ENCODE measurements at regions not wholly inside any gene's neighbourhood (a gene's known extent, or its start where the extent isn't known, plus 50 kb on each side); places are given as distances from the start of the nearest gene placed in this dataset.

DNA sequence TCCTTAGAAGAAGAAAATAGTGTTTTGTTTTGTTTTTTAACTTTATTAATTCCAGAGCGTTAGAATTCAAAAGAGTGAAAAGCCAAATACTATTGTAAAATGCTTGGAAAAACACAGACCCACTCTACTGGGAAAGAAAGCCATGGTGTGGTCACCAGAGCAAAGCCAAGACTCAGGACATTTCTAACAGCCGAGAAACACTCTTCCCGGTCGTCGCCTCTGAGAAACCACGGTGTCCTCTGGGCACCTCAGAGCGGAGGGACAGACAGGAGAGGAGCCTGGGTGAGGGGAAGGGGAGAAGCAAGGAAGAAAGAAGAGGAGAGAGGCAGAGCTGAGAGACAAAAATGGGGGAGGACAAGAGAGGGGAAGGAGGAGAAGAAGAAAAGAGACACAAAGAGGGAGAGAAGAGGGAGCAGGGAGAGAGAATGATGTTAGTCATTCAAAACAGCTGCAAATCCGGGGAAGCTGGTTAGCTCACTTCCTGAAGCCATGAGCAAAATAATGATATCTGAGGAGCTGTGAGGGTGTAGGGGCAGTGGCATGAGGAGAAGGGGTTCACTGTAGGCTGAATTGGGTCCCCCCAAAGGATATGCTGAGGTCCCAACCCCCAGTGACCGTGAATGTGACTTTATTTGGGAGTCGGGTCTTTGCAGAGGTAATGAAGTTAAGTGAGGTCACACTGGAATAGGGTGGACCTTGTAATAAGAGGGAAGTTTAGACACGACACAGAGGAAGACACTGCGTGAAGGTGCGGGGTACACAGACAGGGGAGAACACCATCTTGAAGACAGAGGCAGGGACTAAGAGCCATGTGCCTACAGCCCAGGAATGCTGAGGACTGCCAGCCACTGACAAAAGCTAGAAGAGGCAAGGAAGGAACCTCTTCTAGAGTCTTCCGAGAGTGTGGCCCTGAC, 58.2 kb upstream of the DMRTB1 start:
- 80 to 83% methylated on average over 14 of the region's 14 CpGs for WGBS, 2 donors

DNA sequence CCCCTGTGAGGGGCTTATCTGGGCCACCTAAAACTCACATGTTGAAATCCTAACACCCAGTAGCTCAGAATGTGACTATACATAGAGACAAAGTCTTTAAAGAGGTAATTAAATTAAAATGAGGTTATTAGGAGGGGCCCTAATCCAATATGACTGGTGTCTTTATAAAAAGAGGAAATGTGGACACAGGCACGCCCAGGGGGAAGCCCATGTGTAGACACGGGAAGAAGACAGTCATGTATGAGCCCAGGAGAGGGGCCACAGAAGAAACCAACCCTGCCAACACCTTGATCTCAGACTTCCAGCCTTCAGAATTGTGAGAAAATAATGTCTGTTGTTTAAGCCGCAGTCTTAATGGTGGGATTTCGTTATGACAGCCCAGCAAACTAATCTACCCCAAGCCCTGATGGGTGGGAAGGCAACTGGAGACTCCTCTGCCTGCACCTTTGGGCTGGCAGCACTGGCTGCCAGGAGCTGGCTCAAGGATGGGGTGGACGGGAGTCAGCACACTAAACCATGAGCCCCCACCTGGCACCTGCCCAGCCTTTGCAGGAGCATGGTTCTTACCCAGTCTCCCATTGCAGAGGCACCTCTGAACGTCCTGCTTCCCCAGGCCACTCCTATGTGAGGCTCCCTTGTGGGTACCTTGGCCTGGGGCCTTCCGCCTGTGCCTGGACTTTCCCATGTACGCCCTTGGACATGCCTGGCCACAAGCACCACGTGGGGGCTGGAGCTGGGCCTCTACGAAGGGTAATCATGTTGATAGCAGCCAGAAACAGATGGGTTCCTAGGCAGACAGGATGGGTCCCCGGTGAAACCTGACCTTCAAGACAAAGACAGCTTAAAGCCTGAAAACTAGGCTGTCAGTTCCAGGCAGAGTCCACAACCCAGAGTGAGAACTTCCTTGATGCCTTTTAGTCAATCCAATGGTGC, 57.1 kb upstream of the DMRTB1 start:
- WGBS, 2 donors: 80 to 81% methylated on average over 11 of the region's 11 CpGs
- DNase-seq (ENCODE audit: low spot score in 2 of 2): peak in 1 of 2 donors; percentile 85
- no peak overlapping the region for H3K4me3 ChIP-seq (ENCODE audit: low read depth, poor library complexity, severe bottlenecking)
- intact Hi-C loops (cut with DNase I; ENCODE audit: low total_unique reads): no loop called here
- TF ChIP-seq, protein P1, sequence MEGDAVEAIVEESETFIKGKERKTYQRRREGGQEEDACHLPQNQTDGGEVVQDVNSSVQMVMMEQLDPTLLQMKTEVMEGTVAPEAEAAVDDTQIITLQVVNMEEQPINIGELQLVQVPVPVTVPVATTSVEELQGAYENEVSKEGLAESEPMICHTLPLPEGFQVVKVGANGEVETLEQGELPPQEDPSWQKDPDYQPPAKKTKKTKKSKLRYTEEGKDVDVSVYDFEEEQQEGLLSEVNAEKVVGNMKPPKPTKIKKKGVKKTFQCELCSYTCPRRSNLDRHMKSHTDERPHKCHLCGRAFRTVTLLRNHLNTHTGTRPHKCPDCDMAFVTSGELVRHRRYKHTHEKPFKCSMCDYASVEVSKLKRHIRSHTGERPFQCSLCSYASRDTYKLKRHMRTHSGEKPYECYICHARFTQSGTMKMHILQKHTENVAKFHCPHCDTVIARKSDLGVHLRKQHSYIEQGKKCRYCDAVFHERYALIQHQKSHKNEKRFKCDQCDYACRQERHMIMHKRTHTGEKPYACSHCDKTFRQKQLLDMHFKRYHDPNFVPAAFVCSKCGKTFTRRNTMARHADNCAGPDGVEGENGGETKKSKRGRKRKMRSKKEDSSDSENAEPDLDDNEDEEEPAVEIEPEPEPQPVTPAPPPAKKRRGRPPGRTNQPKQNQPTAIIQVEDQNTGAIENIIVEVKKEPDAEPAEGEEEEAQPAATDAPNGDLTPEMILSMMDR (IDR thresholded peaks at IDR 0.05): no peak
- TF ChIP-seq POLR2A (IDR thresholded peaks at IDR 0.05): no peak

More for the DNA sequence above, 58.2 kb upstream of the DMRTB1 start:
- intact Hi-C loops (cut with DNase I; ENCODE audit: low total_unique reads): no loop called here
- TF ChIP-seq, protein P1 (IDR thresholded peaks at IDR 0.05): no peak
- TF ChIP-seq POLR2A (IDR thresholded peaks at IDR 0.05): no peak
- DNase-seq (ENCODE audit: low spot score in 2 of 2): peak in 1 of 2 donors; percentile 26
- no peak overlapping the region for H3K4me3 ChIP-seq (ENCODE audit: low read depth, poor library complexity, severe bottlenecking)

DNA sequence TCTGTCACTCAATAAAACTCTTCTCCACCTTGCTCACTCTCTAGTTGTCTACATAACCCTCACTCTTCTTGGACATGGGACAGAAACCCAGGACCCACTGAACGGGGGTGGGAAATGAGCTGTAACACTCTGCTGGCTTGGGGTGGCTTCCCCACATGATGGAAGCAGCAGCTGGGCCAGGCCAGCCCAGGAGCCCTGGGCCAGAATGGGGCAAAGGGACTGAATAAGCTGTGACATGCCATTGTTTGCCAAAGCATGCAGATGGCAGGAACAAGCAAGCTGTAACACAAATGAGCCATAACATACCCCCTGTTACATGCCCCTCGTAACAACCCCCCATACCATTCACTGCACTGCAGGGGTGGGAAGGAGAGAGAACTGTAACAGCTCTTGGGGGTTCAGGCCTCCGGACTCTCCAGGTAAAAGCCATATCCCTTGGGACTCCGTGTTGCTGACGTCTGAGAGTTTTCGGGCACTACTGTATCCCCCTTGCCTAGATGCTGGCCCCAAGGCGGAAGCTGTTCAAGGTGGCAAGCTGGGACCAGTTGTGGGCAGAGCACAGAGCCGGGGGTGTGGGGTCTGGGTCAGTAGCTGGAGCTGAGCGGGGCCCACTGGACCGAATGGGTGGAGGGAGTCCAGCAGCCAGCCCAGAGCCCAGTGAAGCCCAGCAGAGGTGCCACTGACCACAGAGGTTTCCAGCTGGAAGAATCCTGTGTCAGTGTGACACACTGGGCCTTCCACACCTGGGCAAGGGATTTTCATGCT, 56.1 kb upstream of the DMRTB1 start:
- peak in 1 of 2 donors; percentile 70 for DNase-seq (ENCODE audit: low spot score in 2 of 2)
- no peak for TF ChIP-seq POLR2A (IDR thresholded peaks at IDR 0.05)
- TF ChIP-seq, protein P1 (IDR thresholded peaks at IDR 0.05): no peak
- intact Hi-C loops (cut with DNase I; ENCODE audit: low total_unique reads): no loop called here
- H3K4me3 ChIP-seq (ENCODE audit: low read depth, poor library complexity, severe bottlenecking): no peak overlapping the region
- 87 to 89% methylated on average over 10 of the region's 10 CpGs for WGBS, 2 donors

DNA sequence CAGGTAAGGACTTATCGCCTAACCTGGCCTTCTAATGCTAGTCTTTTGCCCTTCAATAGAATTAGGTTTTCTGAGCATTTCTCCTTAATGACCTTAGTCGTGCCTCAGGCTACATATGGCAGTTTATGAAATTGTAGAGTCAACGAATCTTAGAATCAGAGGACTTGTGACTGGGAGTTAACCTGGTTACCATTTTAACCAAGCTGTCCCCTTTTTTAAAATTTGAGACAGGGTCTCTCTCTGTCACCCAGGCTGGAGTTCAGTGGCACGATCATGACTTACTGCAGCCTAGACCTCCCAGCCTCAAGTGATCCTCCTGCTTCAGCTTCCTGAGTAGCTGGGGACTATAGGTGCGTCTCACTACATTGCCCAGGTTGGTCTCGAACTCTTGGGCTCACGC, 53.5 kb upstream of the DMRTB1 start:
- no peak overlapping the region for H3K4me3 ChIP-seq (ENCODE audit: low read depth, poor library complexity, severe bottlenecking)
- TF ChIP-seq, protein P1 (IDR thresholded peaks at IDR 0.05): no peak
- no peak for TF ChIP-seq POLR2A (IDR thresholded peaks at IDR 0.05)
- WGBS, 2 donors: 88 to 93% methylated on average over 7 of the region's 7 CpGs
- peak in 1 of 2 donors; percentile 49 for DNase-seq (ENCODE audit: low spot score in 2 of 2)
- intact Hi-C loops (cut with DNase I; ENCODE audit: low total_unique reads): no loop called here

DNA sequence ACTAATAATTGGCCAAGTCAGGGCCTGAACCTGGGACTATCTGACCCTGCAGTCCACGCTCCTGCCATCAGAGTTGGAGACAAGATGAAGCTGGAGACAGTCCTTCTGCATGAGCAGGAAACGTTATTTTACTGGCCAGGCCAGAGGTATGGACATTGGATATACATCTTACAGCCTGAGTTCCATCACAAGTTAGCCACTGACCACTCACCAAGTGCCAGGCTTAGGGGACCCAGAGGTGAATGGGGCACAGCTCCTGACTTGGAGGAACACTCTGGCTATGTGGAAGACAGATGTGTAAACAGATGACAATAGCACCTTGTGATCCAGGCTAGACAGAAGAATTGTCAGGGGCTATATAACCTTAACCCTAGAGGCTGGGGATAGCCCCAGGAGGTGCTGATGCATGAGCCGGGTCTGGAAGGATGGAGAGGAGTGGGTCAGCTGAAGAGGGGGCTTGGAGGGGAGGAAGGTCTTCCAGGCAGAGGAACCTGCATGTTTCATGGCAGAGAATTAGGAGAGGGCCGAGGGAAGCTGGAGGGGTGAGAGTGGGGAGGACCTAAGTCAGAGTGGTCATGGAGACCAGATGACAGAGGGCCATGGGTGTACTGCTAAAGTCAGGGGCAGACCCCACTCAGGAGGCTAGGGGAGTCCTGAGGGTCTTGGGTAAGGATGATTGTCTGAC, 52.5 kb upstream of the DMRTB1 start:
- 85 to 90% methylated on average over 4 of the region's 4 CpGs for WGBS, 2 donors
- peak in 1 of 2 donors; percentile 66 for DNase-seq (ENCODE audit: low spot score in 2 of 2)
- no peak overlapping the region for H3K4me3 ChIP-seq (ENCODE audit: low read depth, poor library complexity, severe bottlenecking)
- intact Hi-C loops (cut with DNase I; ENCODE audit: low total_unique reads): no loop called here
- no peak for TF ChIP-seq POLR2A (IDR thresholded peaks at IDR 0.05)
- TF ChIP-seq, protein P1 (IDR thresholded peaks at IDR 0.05): no peak
